Erythroblast (primary cell): ENCODE measurements at regions not wholly inside any gene's neighbourhood (a gene's known extent, or its start where the extent isn't known, plus 50 kb on each side); places are given as distances from the start of the nearest gene placed in this dataset.

Source experiments
- GATA1 ChIP-seq: IDR thresholded peaks from 2 replicates; pipeline ENCODE4 v1.6.1; 2011; ENCODE audit warnings: low read depth, mild to moderate bottlenecking, control low read depth, low read length, moderate library complexity
- POLR2A ChIP-seq: IDR thresholded peaks from 2 replicates; pipeline ENCODE4 v1.6.1; 2011; ENCODE audit warnings: mild to moderate bottlenecking, low read length

GRCh38 chr10:64312876-64313275 lies 791.7 kb downstream of the REEP3 start:
- TF ChIP-seq POLR2A (no peak), GATA1 (no peak)
